ENCODE measurements at regions not wholly inside any gene's neighbourhood (a gene's known extent, or its start where the extent isn't known, plus 50 kb on each side); places are given as distances from the start of the nearest gene placed in this dataset.

- TF ChIP-seq, protein P1, sequence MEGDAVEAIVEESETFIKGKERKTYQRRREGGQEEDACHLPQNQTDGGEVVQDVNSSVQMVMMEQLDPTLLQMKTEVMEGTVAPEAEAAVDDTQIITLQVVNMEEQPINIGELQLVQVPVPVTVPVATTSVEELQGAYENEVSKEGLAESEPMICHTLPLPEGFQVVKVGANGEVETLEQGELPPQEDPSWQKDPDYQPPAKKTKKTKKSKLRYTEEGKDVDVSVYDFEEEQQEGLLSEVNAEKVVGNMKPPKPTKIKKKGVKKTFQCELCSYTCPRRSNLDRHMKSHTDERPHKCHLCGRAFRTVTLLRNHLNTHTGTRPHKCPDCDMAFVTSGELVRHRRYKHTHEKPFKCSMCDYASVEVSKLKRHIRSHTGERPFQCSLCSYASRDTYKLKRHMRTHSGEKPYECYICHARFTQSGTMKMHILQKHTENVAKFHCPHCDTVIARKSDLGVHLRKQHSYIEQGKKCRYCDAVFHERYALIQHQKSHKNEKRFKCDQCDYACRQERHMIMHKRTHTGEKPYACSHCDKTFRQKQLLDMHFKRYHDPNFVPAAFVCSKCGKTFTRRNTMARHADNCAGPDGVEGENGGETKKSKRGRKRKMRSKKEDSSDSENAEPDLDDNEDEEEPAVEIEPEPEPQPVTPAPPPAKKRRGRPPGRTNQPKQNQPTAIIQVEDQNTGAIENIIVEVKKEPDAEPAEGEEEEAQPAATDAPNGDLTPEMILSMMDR (conservative IDR thresholded peaks at IDR 0.05; ENCODE audit: low read depth, low read length) = no peak
- TF ChIP-seq POLR2A (IDR thresholded peaks at IDR 0.05; ENCODE audit: low read depth, low read length) = no peak
- TF ChIP-seq, protein P2, sequence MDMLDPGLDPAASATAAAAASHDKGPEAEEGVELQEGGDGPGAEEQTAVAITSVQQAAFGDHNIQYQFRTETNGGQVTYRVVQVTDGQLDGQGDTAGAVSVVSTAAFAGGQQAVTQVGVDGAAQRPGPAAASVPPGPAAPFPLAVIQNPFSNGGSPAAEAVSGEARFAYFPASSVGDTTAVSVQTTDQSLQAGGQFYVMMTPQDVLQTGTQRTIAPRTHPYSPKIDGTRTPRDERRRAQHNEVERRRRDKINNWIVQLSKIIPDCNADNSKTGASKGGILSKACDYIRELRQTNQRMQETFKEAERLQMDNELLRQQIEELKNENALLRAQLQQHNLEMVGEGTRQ (IDR thresholded peaks at IDR 0.05; ENCODE audit: low read depth, low read length) = no peak
- no peak for TF ChIP-seq RAD21 (IDR thresholded peaks at IDR 0.05; ENCODE audit: low read length)
- TF ChIP-seq MXI1 (IDR thresholded peaks at IDR 0.05; ENCODE audit: borderline replicate concordance, low read depth, low read length) = no peak
Observed at GRCh38 chr10:33071857-33072256, 113.8 kb upstream of the ITGB1 start.
